ENCODE measurements at regions not wholly inside any gene's neighbourhood (a gene's known extent, or its start where the extent isn't known, plus 50 kb on each side); places are given as distances from the start of the nearest gene placed in this dataset.

GRCh38 chr13:54628383-54628782 is 1599.8 kb downstream of the OLFM4 start:
- ChIA-PET POLR2A (ENCODE audit: low non-redundant PET) (no interaction called here), CTCF (no interaction called here)
- Histone ChIP-seq H3K4me3 (ENCODE audit: low read depth, low read length, poor library complexity, severe bottlenecking) (no peak overlapping the region), H3K27ac (ENCODE audit: low read depth, low read length, poor library complexity, severe bottlenecking) (no peak overlapping the region), H3K36me3 (ENCODE audit: insufficient read depth, low read length, poor library complexity, severe bottlenecking) (no peaks in the 10 kb centered on the region), H3K27me3 (replicated peaks; ENCODE audit: insufficient read depth, low read depth, low read length, poor library complexity) (no peaks in the 10 kb centered on the region), H3K4me1 (ENCODE audit: insufficient read depth, low read length, poor library complexity, severe bottlenecking) (no peaks in the 10 kb centered on the region), H3K9me3 (ENCODE audit: low read depth, low read length, poor library complexity, severe bottlenecking) (no peaks in the 10 kb centered on the region)
- DNase-seq (ENCODE audit: low spot score) = no peak
- TF ChIP-seq CTCF (conservative IDR thresholded peaks at IDR 0.05; ENCODE audit: low read depth, low read length) (no peak), EZH2 (IDR thresholded peaks at IDR 0.05; ENCODE audit: borderline replicate concordance, low read depth, low read length, poor library complexity, severe bottlenecking) (no peak)
- BruUV-seq (replicated peaks) = no TSS peak
- intact Hi-C loops (cut with micrococcal nuclease; ENCODE audit: unreplicated experiment) = no loop called here

GRCh38 chr13:54633456-54633855 is 1604.8 kb downstream of the OLFM4 start:
- no peaks in the 10 kb centered on the region for H3K9me3 ChIP-seq (ENCODE audit: low read depth, low read length, poor library complexity, severe bottlenecking)
- intact Hi-C loops (cut with micrococcal nuclease; ENCODE audit: unreplicated experiment) = no loop called here
- no peaks in the 10 kb centered on the region for H3K27me3 ChIP-seq (replicated peaks; ENCODE audit: insufficient read depth, low read depth, low read length, poor library complexity)
- no peaks in the 10 kb centered on the region for H3K4me1 ChIP-seq (ENCODE audit: insufficient read depth, low read length, poor library complexity, severe bottlenecking)
- H3K27ac ChIP-seq (ENCODE audit: low read depth, low read length, poor library complexity, severe bottlenecking) = no peak overlapping the region
- ChIA-PET CTCF (no interaction called here), POLR2A (ENCODE audit: low non-redundant PET) (no interaction called here)
- DNase-seq (ENCODE audit: low spot score) = no peak
- no peaks in the 10 kb centered on the region for H3K36me3 ChIP-seq (ENCODE audit: insufficient read depth, low read length, poor library complexity, severe bottlenecking)
- no peak for TF ChIP-seq CTCF (conservative IDR thresholded peaks at IDR 0.05; ENCODE audit: low read depth, low read length)
- TF ChIP-seq EZH2 (IDR thresholded peaks at IDR 0.05; ENCODE audit: borderline replicate concordance, low read depth, low read length, poor library complexity, severe bottlenecking) = no peak
- no TSS peak for BruUV-seq (replicated peaks)
- no peak overlapping the region for H3K4me3 ChIP-seq (ENCODE audit: low read depth, low read length, poor library complexity, severe bottlenecking)

- Histone ChIP-seq H3K27me3 (replicated peaks; ENCODE audit: insufficient read depth, low read depth, low read length, poor library complexity) (no peaks in the 10 kb centered on the region), H3K4me1 (ENCODE audit: insufficient read depth, low read length, poor library complexity, severe bottlenecking) (no peaks in the 10 kb centered on the region), H3K36me3 (ENCODE audit: insufficient read depth, low read length, poor library complexity, severe bottlenecking) (no peaks in the 10 kb centered on the region), H3K4me3 (ENCODE audit: low read depth, low read length, poor library complexity, severe bottlenecking) (no peak overlapping the region), H3K27ac (ENCODE audit: low read depth, low read length, poor library complexity, severe bottlenecking) (no peak overlapping the region), H3K9me3 (ENCODE audit: low read depth, low read length, poor library complexity, severe bottlenecking) (no peaks in the 10 kb centered on the region)
- ChIA-PET POLR2A (ENCODE audit: low non-redundant PET) (no interaction called here), CTCF (no interaction called here)
- no TSS peak for BruUV-seq (replicated peaks)
- DNase-seq (ENCODE audit: low spot score) = no peak
- no peak for TF ChIP-seq EZH2 (IDR thresholded peaks at IDR 0.05; ENCODE audit: borderline replicate concordance, low read depth, low read length, poor library complexity, severe bottlenecking)
- TF ChIP-seq CTCF (conservative IDR thresholded peaks at IDR 0.05; ENCODE audit: low read depth, low read length) = no peak
- intact Hi-C loops (cut with micrococcal nuclease; ENCODE audit: unreplicated experiment) = no loop called here
These were observed 1607.6 kb downstream of the OLFM4 start for GRCh38 chr13:54636231-54636630.
